Posterior vena cava (tissue), 2 donors: ENCODE measurements at regions not wholly inside any gene's neighbourhood (a gene's known extent, or its start where the extent isn't known, plus 50 kb on each side); places are given as distances from the start of the nearest gene placed in this dataset.
"Not testable (repeated sequence)": the region's sequence is repeated elsewhere in the genome, so short reads cannot be mapped to it uniquely, and the experiment has no call there.

Source experiments
- DNase-seq: peaks from one replicate; pipeline ENCODE4 v3.0.0-alpha.2; 2020; ENCODE audit warnings: low spot score
- intact Hi-C, 2 donors: fragments of 100-400 bp; cut with DNase I; formaldehyde crosslinking; loops; one replicate each; pipeline versions ENCODE4 v1.14.1 to v1.14.2; 2022 to 2023
- donor health status: DM: yes; HTN: yes; CAD: no.
- donor health status: DM: yes; HTN: yes; CAD: no.

GRCh38 chr17:34424814-34425491 is 61.9 kb upstream of the CCL1 start:
- no peak for DNase-seq
- intact Hi-C loops, result loop anchor here in 1 of 2 donors (5.0 to 10.0 kb wide), 2 partner anchors 212 to 690 kb away; partner anchors contain the start of gene RAD51D

- intact Hi-C loops, result loop anchor here in 1 of 2 donors (5.0 to 10.0 kb wide), 2 partner anchors 213 to 691 kb away; partner anchors contain the start of gene RAD51D
- DNase-seq, result no peak
Observed at GRCh38 chr17:34423978-34424813, 61.2 kb upstream of the CCL1 start.

- intact Hi-C loops, result loop anchor here in 1 of 2 donors (5.0 to 10.0 kb wide), 2 partner anchors 214 to 691 kb away; partner anchors contain the start of gene RAD51D
- DNase-seq, result not testable (repeated sequence)
Observed at GRCh38 chr17:34423315-34423714, 60.3 kb upstream of the CCL1 start.

GRCh38 chr17:34420900-34421299 is 57.9 kb upstream of the CCL1 start:
- intact Hi-C loops, result loop anchor here in 1 of 2 donors (5.0 to 10.0 kb wide), 2 partner anchors 216 to 694 kb away; partner anchors contain the start of gene RAD51D
- no peak for DNase-seq

GRCh38 chr17:34420254-34420766 is 57.3 kb upstream of the CCL1 start:
- intact Hi-C loops, result loop anchor here in 1 of 2 donors (5.0 to 10.0 kb wide), 2 partner anchors 217 to 694 kb away; partner anchors contain the start of gene RAD51D
- DNase-seq, result no peak

GRCh38 chr17:34416116-34416515 is 53.1 kb upstream of the CCL1 start:
- no peak for DNase-seq
- intact Hi-C loops, result no loop called here

- intact Hi-C loops, result no loop called here
Observed at GRCh38 chr17:34414339-34414738, 51.3 kb upstream of the CCL1 start.

GRCh38 chr17:34413443-34414119 is 50.5 kb upstream of the CCL1 start:
- intact Hi-C loops, result no loop called here

More at GRCh38 chr17:34414339-34414738, 51.3 kb upstream of the CCL1 start:
- DNase-seq, result no peak

GRCh38 chr17:34412965-34413441 is 50.0 kb upstream of the CCL1 start:
- DNase-seq, result no peak
- intact Hi-C loops, result no loop called here

More at GRCh38 chr17:34413443-34414119, 50.5 kb upstream of the CCL1 start:
- no peak for DNase-seq
